ENCODE measurements at regions not wholly inside any gene's neighbourhood (a gene's known extent, or its start where the extent isn't known, plus 50 kb on each side); places are given as distances from the start of the nearest gene placed in this dataset.

- ChIA-PET POLR2A (interaction anchor here (1.0 kb wide), 1 partner anchor 10 kb away, joined by 3 read pairs; no protein-coding TSS in a partner anchor), CTCF (interaction anchor here (1.0 to 1.6 kb wide), 3 partner anchors 15 to 171 kb away, joined by 3 read pairs; no protein-coding TSS in a partner anchor)
- no peaks in the 10 kb centered on the region for H3K9me3 Mint-ChIP-seq
- TF ChIP-seq CTCF (IDR thresholded peaks at IDR 0.05), result no peak
- H3K4me1 Mint-ChIP-seq (ENCODE audit: low read depth), result peaks cover 3% of the 10 kb centered on the region
- intact Hi-C loops (cut with micrococcal nuclease), result no loop called here
- H3K4me3 Mint-ChIP-seq, result no peak overlapping the region
- H3K27me3 Mint-ChIP-seq, result peaks cover 2% of the 10 kb centered on the region
- H3K27ac Mint-ChIP-seq, result no peak overlapping the region
- ATAC-seq (no peak), DNase-seq (no peak)
- H3K36me3 Mint-ChIP-seq (ENCODE audit: low read depth), result no peaks in the 10 kb centered on the region
These were observed 244.8 kb upstream of the NFE2L3 start for GRCh38 chr7:25907214-25907613.

DNA sequence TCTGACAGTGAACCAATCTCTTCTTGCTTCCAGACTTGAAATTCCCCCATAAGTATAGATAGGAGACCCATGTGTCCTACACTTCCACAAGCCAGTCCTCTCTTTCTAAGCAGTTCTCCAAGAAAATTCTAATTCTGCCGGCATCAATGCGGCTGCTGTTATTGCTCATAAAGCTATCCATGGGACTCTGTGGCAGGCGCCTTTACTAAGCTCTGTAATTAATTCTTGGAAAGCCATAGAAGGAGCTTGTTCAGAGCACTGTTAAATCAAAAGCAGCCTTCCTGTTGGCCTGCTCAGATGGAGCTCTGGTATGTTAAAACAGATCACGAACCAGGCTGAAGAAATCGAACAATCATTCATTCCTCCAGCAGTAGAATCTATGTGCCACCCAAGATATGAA is 244.3 kb upstream of the NFE2L3 start:
- POLR2A ChIA-PET, result no interaction called here
- H3K9me3 Mint-ChIP-seq, result no peaks in the 10 kb centered on the region
- peaks cover 3% of the 10 kb centered on the region for H3K4me1 Mint-ChIP-seq (ENCODE audit: low read depth)
- no peak for ATAC-seq
- CTCF ChIA-PET, result interaction anchor here (1.0 to 3.1 kb wide), 4 partner anchors 13 to 171 kb away, joined by 3 to 14 read pairs (median 3); no protein-coding TSS in a partner anchor
- no peak overlapping the region for H3K4me3 Mint-ChIP-seq
- no peak overlapping the region for H3K27ac Mint-ChIP-seq
- H3K27me3 Mint-ChIP-seq, result peaks cover 2% of the 10 kb centered on the region
- TF ChIP-seq CTCF (IDR thresholded peaks at IDR 0.05), result no peak
- no peak for DNase-seq
- H3K36me3 Mint-ChIP-seq (ENCODE audit: low read depth), result no peaks in the 10 kb centered on the region
- intact Hi-C loops (cut with micrococcal nuclease), result no loop called here

GRCh38 chr7:25908154-25908949 is 243.6 kb upstream of the NFE2L3 start:
- no peak overlapping the region for H3K4me3 Mint-ChIP-seq
- TF ChIP-seq CTCF (IDR thresholded peaks at IDR 0.05), result no peak
- H3K4me1 Mint-ChIP-seq (ENCODE audit: low read depth), result peaks cover 3% of the 10 kb centered on the region
- no peaks in the 10 kb centered on the region for H3K36me3 Mint-ChIP-seq (ENCODE audit: low read depth)
- H3K27me3 Mint-ChIP-seq, result peaks cover 2% of the 10 kb centered on the region
- ATAC-seq (no peak), DNase-seq (no peak)
- H3K9me3 Mint-ChIP-seq, result no peaks in the 10 kb centered on the region
- intact Hi-C loops (cut with micrococcal nuclease), result no loop called here
- no peak overlapping the region for H3K27ac Mint-ChIP-seq
- CTCF ChIA-PET, result interaction anchor here (1.0 to 3.1 kb wide), 4 partner anchors 14 to 170 kb away, joined by 3 to 14 read pairs (median 6); no protein-coding TSS in a partner anchor
- POLR2A ChIA-PET, result no interaction called here

DNA sequence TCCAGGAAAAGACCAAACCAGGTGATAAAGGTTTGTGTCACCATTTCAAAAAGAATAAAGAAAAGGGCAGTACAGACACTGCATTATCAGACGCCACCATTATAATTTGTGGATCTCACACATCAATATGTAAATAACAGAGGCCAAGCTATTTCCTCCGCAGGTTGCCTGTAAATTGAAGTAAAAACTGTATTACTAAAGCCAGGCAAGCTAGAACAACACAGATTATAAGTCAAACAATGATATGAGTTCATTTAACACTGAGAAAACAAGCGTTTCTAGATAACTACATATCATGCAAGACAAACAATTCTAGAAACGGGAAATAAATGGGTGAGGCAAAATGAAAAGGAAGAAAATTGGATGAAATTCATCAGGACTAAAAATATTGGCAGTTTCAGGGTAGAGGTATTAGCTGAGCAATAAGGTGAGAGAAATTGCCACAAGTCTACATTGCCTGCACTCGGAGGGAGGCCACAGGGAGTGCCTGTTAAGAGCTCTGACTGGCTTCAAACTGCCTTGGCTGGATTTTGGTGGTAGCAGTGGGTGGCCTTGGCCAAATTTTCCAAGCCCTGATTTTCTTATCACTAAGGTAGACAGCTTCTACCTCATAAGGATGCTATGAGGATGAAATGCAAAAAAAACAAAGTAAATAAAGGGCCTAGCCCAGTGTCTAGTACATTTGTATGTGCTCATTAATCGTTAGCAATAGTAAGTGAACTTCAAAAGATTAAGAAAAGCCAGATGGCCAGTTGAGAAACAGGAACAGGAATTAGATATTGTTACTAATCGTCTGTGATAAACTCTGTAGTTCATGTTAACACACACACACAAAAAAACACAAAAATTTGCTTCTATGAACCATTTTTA is 240.0 kb upstream of the NFE2L3 start:
- ChIA-PET CTCF (no interaction called here), POLR2A (no interaction called here)
- TF ChIP-seq CTCF (IDR thresholded peaks at IDR 0.05), result no peak
- H3K27ac Mint-ChIP-seq, result no peak overlapping the region
- H3K27me3 Mint-ChIP-seq, result peaks cover 2% of the 10 kb centered on the region
- H3K36me3 Mint-ChIP-seq (ENCODE audit: low read depth), result no peaks in the 10 kb centered on the region
- intact Hi-C loops (cut with micrococcal nuclease), result no loop called here
- DNase-seq (no peak), ATAC-seq (no peak)
- H3K9me3 Mint-ChIP-seq, result no peaks in the 10 kb centered on the region
- no peaks in the 10 kb centered on the region for H3K4me1 Mint-ChIP-seq (ENCODE audit: low read depth)
- H3K4me3 Mint-ChIP-seq, result no peak overlapping the region

Measured in activated CD8-positive, alpha-beta T cell treated with anti-CD3 and anti-CD28 coated beads for 36 hours (primary cell).